T-cell (primary cell): ENCODE measurements at regions not wholly inside any gene's neighbourhood (a gene's known extent, or its start where the extent isn't known, plus 50 kb on each side); places are given as distances from the start of the nearest gene placed in this dataset.

Experiments
- ATAC-seq, 4 experiments: fragments of 200-7000 bp in 3 of 4; fragments of 150-1000 bp in 1 of 4; cut with Tn5 transposase; replicated peaks in 1 of 4; 1 replicate in 3 of 4; 2 replicates in 1 of 4; pipeline ENCODE4 v1.10.0; 2021; ENCODE audit warnings: moderate library complexity in 3 of 4, mild to moderate bottlenecking in 2 of 4, moderate number of reproducible peaks in 1 of 4
- CTCF ChIA-PET, 2 donors: fragments of 300-600 bp; sonication (Branson Sonifier 250); formaldehyde crosslinking; loops; one replicate each; lab custom pipeline; 2022; ENCODE audit warnings: antibody characterized with exemption in 2 of 2; lab: Charles Lee
- POLR2A ChIA-PET, 2 donors: fragments of 300-600 bp; sonication (Branson Sonifier 250); formaldehyde crosslinking; loops; one replicate each; lab custom pipeline; 2022; ENCODE audit warnings: antibody characterized with exemption in 2 of 2; lab: Charles Lee
- DNase-seq, 35 experiments: peaks; one replicate each; pipeline versions ENCODE4 v3.0.0 to v3.0.0-alpha.2; 2013 to 2023
- H3K27ac ChIP-seq: one replicate; pipeline ENCODE4 v1.5.1; 2013; ENCODE audit warnings: low read length
- H3K27me3 ChIP-seq, 2 experiments: replicated peaks in 1 of 2; 1 replicate in 1 of 2; 2 replicates in 1 of 2; pipeline versions ENCODE4 v1.6.1 to v1.7.0; 2013; ENCODE audit warnings: low read length in 1 of 2, mixed read lengths in 1 of 2; ENCODE audit not compliant: control insufficient read depth in 2 of 2, insufficient read depth in 2 of 2; ENCODE audit errors: extremely low read depth in 1 of 2
- H3K36me3 ChIP-seq, 2 donors: 1 replicate in 1 of 2; 2 replicates in 1 of 2; pipeline versions ENCODE4 v1.6.1 to v1.7.0; 2013; ENCODE audit warnings: low read length in 1 of 2; ENCODE audit not compliant: control insufficient read depth in 2 of 2, insufficient read depth in 1 of 2; ENCODE audit errors: extremely low read depth in 1 of 2
- H3K4me1 ChIP-seq, 2 experiments: 1 replicate in 1 of 2; 2 replicates in 1 of 2; pipeline versions ENCODE4 v1.6.1 to v1.7.0; 2013; ENCODE audit warnings: low read length in 2 of 2, mixed read lengths in 1 of 2; ENCODE audit not compliant: insufficient read depth in 2 of 2, control insufficient read depth in 1 of 2; ENCODE audit errors: extremely low read depth in 1 of 2
- H3K4me3 ChIP-seq, 2 donors: 1 replicate in 1 of 2; 2 replicates in 1 of 2; pipeline versions ENCODE4 v1.5.1 to v1.7.0; 2013; ENCODE audit warnings: mild to moderate bottlenecking in 2 of 2, low read length in 1 of 2, moderate library complexity in 1 of 2; ENCODE audit not compliant: control insufficient read depth in 1 of 2; ENCODE audit errors: extremely low read depth in 1 of 2
- H3K9me3 ChIP-seq: 2 replicates; pipeline ENCODE4 v1.7.0; 2013
- H3K27ac Mint-ChIP-seq, 2 donors: one replicate each; pipeline ENCODE4 v1.8.0; 2020 to 2021; ENCODE audit warnings: mild to moderate bottlenecking in 2 of 2, mixed read lengths in 2 of 2
- H3K27me3 Mint-ChIP-seq, 2 donors: one replicate each; pipeline ENCODE4 v1.8.0; 2021 to 2022; ENCODE audit warnings: mixed read lengths in 2 of 2
- H3K36me3 Mint-ChIP-seq: one replicate; pipeline ENCODE4 v1.8.0; 2021; ENCODE audit warnings: mixed read lengths
- H3K4me1 Mint-ChIP-seq, 3 donors: one replicate each; pipeline ENCODE4 v1.8.0; 2020 to 2022; ENCODE audit warnings: mixed read lengths in 3 of 3, mild to moderate bottlenecking in 1 of 3
- H3K4me3 Mint-ChIP-seq, 3 donors: one replicate each; pipeline ENCODE4 v1.8.0; 2020 to 2022; ENCODE audit warnings: mild to moderate bottlenecking in 3 of 3, mixed read lengths in 3 of 3, moderate library complexity in 3 of 3
- H3K9me3 Mint-ChIP-seq, 3 donors: one replicate each; pipeline ENCODE4 v1.8.0; 2020 to 2022; ENCODE audit warnings: mixed read lengths in 3 of 3
- WGBS: methylation state at CpG from one replicate; pipeline ENCODE4 v1.1.5; 2013; ENCODE audit warnings: missing lambda C conversion rate; ENCODE audit not compliant: insufficient coverage; 5-methylcytosine and 5-hydroxymethylcytosine counted together

- H3K9me3 ChIP-seq: no peaks in the 10 kb centered on the region
- Mint-ChIP-seq H3K27ac (no peak overlapping the region), H3K36me3 (no peaks in the 10 kb centered on the region), H3K27me3 (peaks cover 4 to 7% of the 10 kb centered on the region in 2 donors), H3K4me3 (no peak overlapping the region), H3K4me1 (peaks cover 0 to 2% (median 0%) of the 10 kb centered on the region in 3 donors), H3K9me3 (no peaks in the 10 kb centered on the region)
- ATAC-seq: no peak
- no peak overlapping the region for H3K27ac ChIP-seq
- no peak overlapping the region for H3K4me3 ChIP-seq
- ChIA-PET POLR2A (no interaction called here), CTCF (no interaction called here)
- DNase-seq: no peak
- no peaks in the 10 kb centered on the region for H3K36me3 ChIP-seq
- WGBS: no CpG with 5 or more reads among the region's 1 CpG
- no peaks in the 10 kb centered on the region for H3K27me3 ChIP-seq
- no peaks in the 10 kb centered on the region for H3K4me1 ChIP-seq
These were observed 110.9 kb upstream of the C21orf91 start for GRCh38 chr21:17930093-17930492.

GRCh38 chr21:17929510-17929909 is 110.4 kb upstream of the C21orf91 start:
- WGBS: 83% methylated on average over 7 of the region's 7 CpGs
- peaks cover 4 to 7% of the 10 kb centered on the region in 2 donors for H3K27me3 Mint-ChIP-seq

GRCh38 chr21:17925899-17926298 is 106.7 kb upstream of the C21orf91 start:
- H3K9me3 ChIP-seq: no peaks in the 10 kb centered on the region
- ATAC-seq: no peak
- WGBS: no CpG with 5 or more reads among the region's 1 CpG
- peaks cover 2 to 8% of the 10 kb centered on the region in 2 donors for H3K27me3 Mint-ChIP-seq
- no peak overlapping the region for H3K4me3 ChIP-seq
- H3K27me3 ChIP-seq: no peaks in the 10 kb centered on the region
- no peaks in the 10 kb centered on the region for H3K36me3 ChIP-seq
- no peak overlapping the region for H3K4me3 Mint-ChIP-seq
- peaks cover 0 to 7% (median 0%) of the 10 kb centered on the region in 3 donors for H3K4me1 Mint-ChIP-seq
- ChIA-PET CTCF (interaction anchor here (0.7 to 3.3 kb wide), 13 partner anchors 8 to 251 kb away, joined by 3 to 13 read pairs (median 4); no protein-coding TSS in a partner anchor), POLR2A (no interaction called here)
- H3K36me3 Mint-ChIP-seq: peaks cover 2% of the 10 kb centered on the region
- H3K9me3 Mint-ChIP-seq: no peaks in the 10 kb centered on the region
- H3K27ac Mint-ChIP-seq: no peak overlapping the region
- DNase-seq: no peak
- H3K27ac ChIP-seq: no peak overlapping the region
- H3K4me1 ChIP-seq: no peaks in the 10 kb centered on the region

More at GRCh38 chr21:17929510-17929909, 110.4 kb upstream of the C21orf91 start:
- H3K4me3 ChIP-seq: no peak overlapping the region
- no peak for DNase-seq
- no peaks in the 10 kb centered on the region for H3K4me1 ChIP-seq
- H3K27ac ChIP-seq: no peak overlapping the region
- Mint-ChIP-seq H3K27ac (no peak overlapping the region), H3K4me3 (no peak overlapping the region), H3K9me3 (no peaks in the 10 kb centered on the region), H3K36me3 (no peaks in the 10 kb centered on the region), H3K4me1 (peaks cover 0 to 7% (median 0%) of the 10 kb centered on the region in 3 donors)
- POLR2A ChIA-PET: no interaction called here
- no peaks in the 10 kb centered on the region for H3K27me3 ChIP-seq
- no peaks in the 10 kb centered on the region for H3K36me3 ChIP-seq
- ATAC-seq: no peak
- no peaks in the 10 kb centered on the region for H3K9me3 ChIP-seq
- CTCF ChIA-PET: interaction anchor here in 1 of 2 donors (0.6 kb wide), 1 partner anchor 14 kb away, joined by 4 read pairs; no protein-coding TSS in a partner anchor

GRCh38 chr21:17925000-17925610 is 105.9 kb upstream of the C21orf91 start:
- DNase-seq: peak in 28 of 35 experiments; percentile 13 to 77 (median 28)
- H3K9me3 Mint-ChIP-seq: peaks cover 1 to 5% (median 3%) of the 10 kb centered on the region in 3 donors
- WGBS: 0% methylated on average over 1 of the region's 3 CpGs
- Histone ChIP-seq H3K36me3 (no peaks in the 10 kb centered on the region), H3K4me1 (no peaks in the 10 kb centered on the region), H3K27me3 (no peaks in the 10 kb centered on the region), H3K9me3 (no peaks in the 10 kb centered on the region), H3K27ac (no peak overlapping the region), H3K4me3 (no peak overlapping the region)
- H3K4me1 Mint-ChIP-seq: peaks cover 0 to 7% (median 0%) of the 10 kb centered on the region in 3 donors
- peaks cover 2 to 8% of the 10 kb centered on the region in 2 donors for H3K27me3 Mint-ChIP-seq
- peaks cover 8% of the 10 kb centered on the region for H3K36me3 Mint-ChIP-seq
- CTCF ChIA-PET: interaction anchor here (0.6 to 3.3 kb wide), 25 partner anchors 9 to 315 kb away, joined by 3 to 13 read pairs (median 4); no protein-coding TSS in a partner anchor
- POLR2A ChIA-PET: no interaction called here
- H3K4me3 Mint-ChIP-seq: no peak overlapping the region
- no peak overlapping the region for H3K27ac Mint-ChIP-seq
- ATAC-seq: peak; percentile 73 to 90 (median 86)

- no peak overlapping the region for H3K27ac ChIP-seq
- no peak overlapping the region for H3K4me3 Mint-ChIP-seq
- no peak overlapping the region for H3K4me3 ChIP-seq
- H3K4me1 Mint-ChIP-seq: peaks cover 0 to 7% (median 0%) of the 10 kb centered on the region in 3 donors
- H3K9me3 ChIP-seq: no peaks in the 10 kb centered on the region
- DNase-seq (no peak), ATAC-seq (no peak)
- H3K27ac Mint-ChIP-seq: no peak overlapping the region
- no peaks in the 10 kb centered on the region for H3K36me3 ChIP-seq
- H3K9me3 Mint-ChIP-seq: peaks cover 5 to 14% (median 10%) of the 10 kb centered on the region in 3 donors
- peaks cover 2 to 8% of the 10 kb centered on the region in 2 donors for H3K27me3 Mint-ChIP-seq
- H3K36me3 Mint-ChIP-seq: peaks cover 21% of the 10 kb centered on the region
- POLR2A ChIA-PET: no interaction called here
- no peaks in the 10 kb centered on the region for H3K27me3 ChIP-seq
- CTCF ChIA-PET: interaction anchor here (0.6 to 1.7 kb wide), 5 partner anchors 9 to 246 kb away, joined by 3 to 9 read pairs (median 5); no protein-coding TSS in a partner anchor
- 63% methylated on average over 2 of the region's 2 CpGs for WGBS
- H3K4me1 ChIP-seq: no peaks in the 10 kb centered on the region
These were observed 102.7 kb upstream of the C21orf91 start for GRCh38 chr21:17921579-17922530.

- H3K27me3 Mint-ChIP-seq: peaks cover 0 to 9% of the 10 kb centered on the region in 2 donors
- ATAC-seq (no peak), DNase-seq (no peak)
- H3K4me3 Mint-ChIP-seq: no peak overlapping the region
- ChIA-PET CTCF (interaction anchor here in 1 of 2 donors (1.4 kb wide), 1 partner anchor 9 kb away, joined by 6 read pairs; no protein-coding TSS in a partner anchor), POLR2A (no interaction called here)
- H3K27me3 ChIP-seq: no peaks in the 10 kb centered on the region
- H3K4me1 Mint-ChIP-seq: no peaks in the 10 kb centered on the region
- H3K9me3 Mint-ChIP-seq: peaks cover 5 to 14% (median 10%) of the 10 kb centered on the region in 3 donors
- H3K27ac ChIP-seq: no peak overlapping the region
- no peaks in the 10 kb centered on the region for H3K36me3 ChIP-seq
- WGBS: 57% methylated on average over 1 of the region's 3 CpGs
- H3K4me1 ChIP-seq: no peaks in the 10 kb centered on the region
- no peak overlapping the region for H3K4me3 ChIP-seq
- peaks cover 19% of the 10 kb centered on the region for H3K36me3 Mint-ChIP-seq
- H3K9me3 ChIP-seq: no peaks in the 10 kb centered on the region
- no peak overlapping the region for H3K27ac Mint-ChIP-seq
These were observed 96.8 kb upstream of the C21orf91 start for GRCh38 chr21:17915976-17916375.
